ENCODE measurements at regions not wholly inside any gene's neighbourhood (a gene's known extent, or its start where the extent isn't known, plus 50 kb on each side); places are given as distances from the start of the nearest gene placed in this dataset.

DNA sequence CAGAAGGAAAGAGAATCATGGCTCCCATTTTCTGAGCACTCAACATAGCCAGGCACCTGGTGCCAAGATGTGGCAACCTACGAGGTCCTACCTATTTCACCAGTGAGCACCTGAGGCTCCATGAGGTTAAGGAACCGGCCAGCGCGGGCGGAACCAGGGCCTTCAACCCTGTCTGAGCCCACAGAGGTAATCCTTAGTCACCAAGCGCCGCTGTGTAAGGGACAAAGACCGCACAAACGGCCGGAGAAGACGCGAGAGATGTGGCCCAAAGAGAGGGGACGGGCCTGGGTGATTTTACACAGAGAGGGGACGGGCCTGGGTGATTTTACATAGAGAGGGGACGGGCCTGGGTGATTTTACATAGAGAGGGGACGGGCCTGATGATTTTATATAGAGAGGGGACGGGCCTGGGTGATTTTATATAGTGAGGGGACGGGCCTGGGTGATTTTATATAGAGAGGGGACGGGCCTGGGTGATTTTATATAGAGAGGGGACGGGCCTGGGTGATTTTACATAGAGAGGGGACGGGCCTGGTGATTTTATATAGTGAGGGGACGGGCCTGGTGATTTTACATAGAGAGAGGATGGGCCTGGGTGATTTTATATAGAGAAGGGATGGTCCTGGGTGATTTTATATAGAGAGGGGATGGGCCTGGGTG lies 114.2 kb downstream of the SMIM20 start:
- peak overlapping the region; percentile 8 for H3K27ac Mint-ChIP-seq (ENCODE audit: unreplicated experiment)
- no peaks in the 10 kb centered on the region for H3K36me3 Mint-ChIP-seq (ENCODE audit: insufficient read depth, unreplicated experiment)
- no peaks in the 10 kb centered on the region for H3K36me3 ChIP-seq (ENCODE audit: control insufficient read depth, insufficient read depth, low read length)
- no peaks in the 10 kb centered on the region for H3K27me3 Mint-ChIP-seq (ENCODE audit: insufficient read depth, unreplicated experiment)
- intact Hi-C loops (cut with micrococcal nuclease; ENCODE audit: unreplicated experiment), result loop anchor here (10.0 kb wide), 1 partner anchor 297 kb away; the partner anchor contains the start of gene RBPJ
- POLR2A ChIA-PET, result no interaction called here
- no peak for DNase-seq
- BruUV-seq (replicated peaks), result no TSS peak
- no peak overlapping the region for H3K4me3 Mint-ChIP-seq (ENCODE audit: unreplicated experiment)
- CTCF ChIA-PET, result no interaction called here
- no peaks in the 10 kb centered on the region for H3K9me3 Mint-ChIP-seq (ENCODE audit: unreplicated experiment)
- TF ChIP-seq, protein P1, sequence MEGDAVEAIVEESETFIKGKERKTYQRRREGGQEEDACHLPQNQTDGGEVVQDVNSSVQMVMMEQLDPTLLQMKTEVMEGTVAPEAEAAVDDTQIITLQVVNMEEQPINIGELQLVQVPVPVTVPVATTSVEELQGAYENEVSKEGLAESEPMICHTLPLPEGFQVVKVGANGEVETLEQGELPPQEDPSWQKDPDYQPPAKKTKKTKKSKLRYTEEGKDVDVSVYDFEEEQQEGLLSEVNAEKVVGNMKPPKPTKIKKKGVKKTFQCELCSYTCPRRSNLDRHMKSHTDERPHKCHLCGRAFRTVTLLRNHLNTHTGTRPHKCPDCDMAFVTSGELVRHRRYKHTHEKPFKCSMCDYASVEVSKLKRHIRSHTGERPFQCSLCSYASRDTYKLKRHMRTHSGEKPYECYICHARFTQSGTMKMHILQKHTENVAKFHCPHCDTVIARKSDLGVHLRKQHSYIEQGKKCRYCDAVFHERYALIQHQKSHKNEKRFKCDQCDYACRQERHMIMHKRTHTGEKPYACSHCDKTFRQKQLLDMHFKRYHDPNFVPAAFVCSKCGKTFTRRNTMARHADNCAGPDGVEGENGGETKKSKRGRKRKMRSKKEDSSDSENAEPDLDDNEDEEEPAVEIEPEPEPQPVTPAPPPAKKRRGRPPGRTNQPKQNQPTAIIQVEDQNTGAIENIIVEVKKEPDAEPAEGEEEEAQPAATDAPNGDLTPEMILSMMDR (IDR thresholded peaks at IDR 0.05; ENCODE audit: insufficient read depth in 1 of 2, low read depth in 1 of 2, low read length in 1 of 2, severe bottlenecking in 1 of 2, unreplicated experiment in 1 of 2), result no peak
- peaks cover 17% of the 10 kb centered on the region for H3K4me1 Mint-ChIP-seq (ENCODE audit: low read depth, unreplicated experiment)
- no peak overlapping the region for H3K4me3 ChIP-seq (ENCODE audit: low read depth, low read length)
- peaks cover 9% of the 10 kb centered on the region; the same call in 1 of the 2 replicates for H3K4me1 ChIP-seq
- no peaks in the 10 kb centered on the region for H3K9me3 ChIP-seq
- no peaks in the 10 kb centered on the region for H3K27me3 ChIP-seq (replicated peaks; ENCODE audit: control insufficient read depth, insufficient read depth, low read length)

DNA sequence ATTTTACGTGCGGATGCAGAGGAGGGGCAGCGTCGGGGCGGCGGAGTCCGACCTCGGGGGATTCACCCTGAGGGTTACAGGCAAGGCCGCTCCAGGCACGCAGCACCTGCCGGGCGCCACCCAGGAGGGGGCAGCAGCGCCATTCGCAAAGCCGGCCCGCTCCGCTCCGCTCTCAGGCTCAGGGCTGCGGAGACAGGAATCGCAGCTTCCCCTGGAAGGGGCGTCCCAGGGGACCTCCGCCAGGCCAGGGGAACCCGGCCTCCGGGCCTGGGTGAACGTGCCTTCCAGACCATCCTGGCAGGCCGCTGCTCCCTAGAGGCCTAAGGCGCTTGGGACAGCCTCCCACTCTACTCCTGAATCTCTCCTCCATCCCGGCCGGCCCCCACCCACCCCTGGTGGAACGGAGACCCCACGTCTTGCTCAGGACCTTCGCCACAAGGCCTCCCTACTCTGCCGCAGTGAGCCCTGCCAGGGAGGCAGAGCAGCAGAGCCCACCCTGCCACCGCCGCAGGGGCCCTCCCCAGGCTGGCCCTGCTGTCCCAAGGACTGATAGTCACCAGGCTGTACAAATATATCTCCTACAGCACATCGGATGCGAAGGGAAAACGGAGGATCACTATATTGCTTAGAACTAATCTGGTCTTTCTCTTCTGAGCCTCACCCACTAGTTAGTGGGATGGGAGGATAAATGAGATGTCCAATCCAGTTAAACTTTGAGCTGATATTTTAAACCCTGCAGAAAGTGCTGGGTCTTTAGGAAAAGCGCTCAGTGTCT lies 115.0 kb downstream of the SMIM20 start:
- TF ChIP-seq, protein P1 (IDR thresholded peaks at IDR 0.05; ENCODE audit: insufficient read depth in 1 of 2, low read depth in 1 of 2, low read length in 1 of 2, severe bottlenecking in 1 of 2, unreplicated experiment in 1 of 2), result peak; percentile 57 to 80
- H3K27ac Mint-ChIP-seq (ENCODE audit: unreplicated experiment), result no peak overlapping the region
- no peaks in the 10 kb centered on the region for H3K27me3 ChIP-seq (replicated peaks; ENCODE audit: control insufficient read depth, insufficient read depth, low read length)
- peak; percentile 53 to 71 for DNase-seq
- H3K9me3 ChIP-seq, result no peaks in the 10 kb centered on the region
- H3K4me1 Mint-ChIP-seq (ENCODE audit: low read depth, unreplicated experiment), result peaks cover 9% of the 10 kb centered on the region
- intact Hi-C loops (cut with micrococcal nuclease; ENCODE audit: unreplicated experiment), result loop anchor here (10.0 kb wide), 1 partner anchor 296 kb away; the partner anchor contains the start of gene RBPJ
- no peaks in the 10 kb centered on the region for H3K27me3 Mint-ChIP-seq (ENCODE audit: insufficient read depth, unreplicated experiment)
- H3K9me3 Mint-ChIP-seq (ENCODE audit: unreplicated experiment), result no peaks in the 10 kb centered on the region
- ChIA-PET CTCF (interaction anchor here (0.6 to 1.5 kb wide), 2 partner anchors 301 to 382 kb away, joined by 3 read pairs; no protein-coding TSS in a partner anchor), POLR2A (no interaction called here)
- no peaks in the 10 kb centered on the region for H3K36me3 ChIP-seq (ENCODE audit: control insufficient read depth, insufficient read depth, low read length)
- BruUV-seq (replicated peaks), result no TSS peak
- 0 out of 2 replicates have a peak, but pooled peaks cover 8% of the 10 kb centered on the region for H3K4me1 ChIP-seq
- H3K4me3 Mint-ChIP-seq (ENCODE audit: unreplicated experiment), result no peak overlapping the region
- no peaks in the 10 kb centered on the region for H3K36me3 Mint-ChIP-seq (ENCODE audit: insufficient read depth, unreplicated experiment)
- H3K4me3 ChIP-seq (ENCODE audit: low read depth, low read length), result no peak overlapping the region

DNA sequence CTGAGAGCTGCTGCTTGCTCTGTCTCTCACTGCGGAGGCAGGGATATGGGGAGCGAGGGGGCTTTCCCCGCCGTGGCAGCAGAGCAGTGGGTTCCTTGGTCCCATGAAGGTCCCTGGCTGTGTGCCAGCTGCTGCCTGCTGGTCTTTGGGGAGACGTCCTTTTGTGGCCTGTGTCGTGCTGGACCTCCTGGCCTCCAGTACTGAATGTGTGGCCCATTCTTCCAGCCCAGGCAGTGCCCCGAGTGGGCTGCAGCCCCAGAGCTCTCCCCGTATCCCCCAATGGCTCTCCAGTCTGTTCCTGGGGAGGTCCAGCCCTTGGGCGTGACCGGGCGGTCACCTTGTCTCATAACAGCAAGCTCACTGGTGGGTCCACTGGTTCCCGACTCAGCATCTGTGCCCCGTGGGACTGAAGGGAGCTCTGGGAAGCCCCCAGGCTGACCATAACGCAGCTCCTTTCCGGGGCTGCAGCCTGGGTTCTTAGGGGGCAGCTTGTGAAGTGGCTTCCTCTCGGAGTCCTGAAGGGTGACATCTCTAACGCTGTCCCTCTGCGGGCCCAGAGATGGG lies 115.6 kb downstream of the SMIM20 start:
- Histone ChIP-seq H3K9me3 (no peaks in the 10 kb centered on the region), H3K4me1 (0 out of 2 replicates have a peak, but pooled peaks cover 8% of the 10 kb centered on the region), H3K27me3 (replicated peaks; ENCODE audit: control insufficient read depth, insufficient read depth, low read length) (no peaks in the 10 kb centered on the region), H3K36me3 (ENCODE audit: control insufficient read depth, insufficient read depth, low read length) (no peaks in the 10 kb centered on the region), H3K4me3 (ENCODE audit: low read depth, low read length) (no peak overlapping the region)
- no peak for DNase-seq
- BruUV-seq (replicated peaks), result no TSS peak
- no peak overlapping the region for H3K27ac Mint-ChIP-seq (ENCODE audit: unreplicated experiment)
- H3K36me3 Mint-ChIP-seq (ENCODE audit: insufficient read depth, unreplicated experiment), result no peaks in the 10 kb centered on the region
- TF ChIP-seq, protein P1 (IDR thresholded peaks at IDR 0.05; ENCODE audit: insufficient read depth in 1 of 2, low read depth in 1 of 2, low read length in 1 of 2, severe bottlenecking in 1 of 2, unreplicated experiment in 1 of 2), result no peak
- no peak overlapping the region for H3K4me3 Mint-ChIP-seq (ENCODE audit: unreplicated experiment)
- POLR2A ChIA-PET, result no interaction called here
- intact Hi-C loops (cut with micrococcal nuclease; ENCODE audit: unreplicated experiment), result loop anchor here (10.0 kb wide), 1 partner anchor 295 kb away; the partner anchor contains the start of gene RBPJ
- H3K9me3 Mint-ChIP-seq (ENCODE audit: unreplicated experiment), result no peaks in the 10 kb centered on the region
- peaks cover 9% of the 10 kb centered on the region for H3K4me1 Mint-ChIP-seq (ENCODE audit: low read depth, unreplicated experiment)
- no peaks in the 10 kb centered on the region for H3K27me3 Mint-ChIP-seq (ENCODE audit: insufficient read depth, unreplicated experiment)
- CTCF ChIA-PET, result interaction anchor here (0.6 to 1.5 kb wide), 2 partner anchors 300 to 382 kb away, joined by 3 read pairs; no protein-coding TSS in a partner anchor
